ENCODE measurements at regions not wholly inside any gene's neighbourhood (a gene's known extent, or its start where the extent isn't known, plus 50 kb on each side); places are given as distances from the start of the nearest gene placed in this dataset.

DNA sequence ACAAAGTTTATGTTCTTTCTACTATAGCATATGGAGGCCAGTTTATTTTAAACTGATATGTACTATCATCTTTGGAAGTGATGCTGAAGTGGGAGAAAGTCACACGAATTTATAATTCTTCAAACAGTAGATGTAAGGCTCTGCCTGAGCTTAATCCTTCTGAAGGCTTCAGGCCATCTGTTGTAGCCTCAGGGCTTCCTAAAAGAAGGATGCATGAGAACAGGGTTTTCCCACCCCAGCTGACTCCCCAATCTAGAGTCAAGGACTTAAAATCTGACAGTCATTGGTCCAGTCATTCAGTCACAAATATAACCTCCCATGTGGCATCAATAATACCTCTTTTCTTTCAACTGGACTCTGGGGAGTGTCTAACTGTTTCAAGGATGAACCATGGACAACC is 330.5 kb downstream of the KCNS3 start:
- Histone ChIP-seq H3K36me3 (ENCODE audit: control insufficient read depth, insufficient read depth, low read length) (no peaks in the 10 kb centered on the region), H3K27ac (ENCODE audit: insufficient read depth, low read length) (no peak overlapping the region), H3K4me1 (ENCODE audit: control insufficient read depth, extremely low read depth, insufficient read depth, low read length) (no peaks in the 10 kb centered on the region), H2AFZ (ENCODE audit: low read length) (no peak overlapping the region), H3K9ac (ENCODE audit: insufficient read depth, low read length) (no peak overlapping the region), H3K4me3 (replicated peaks in 1 of 4; ENCODE audit: control extremely low read depth in 1 of 4, insufficient read depth in 1 of 4, low read depth in 3 of 4, low read length in 4 of 4) (no peak overlapping the region), H3K79me2 (ENCODE audit: control insufficient read depth, insufficient read depth, low read length) (no peaks in the 10 kb centered on the region), H3K4me2 (ENCODE audit: extremely low read depth, insufficient read depth, low read length) (no peak overlapping the region), H4K20me1 (ENCODE audit: control insufficient read depth, extremely low read depth, insufficient read depth, low read length) (no peaks in the 10 kb centered on the region), H3K27me3 (ENCODE audit: control insufficient read depth, insufficient read depth, low read length) (no peaks in the 10 kb centered on the region), H3K9me3 (ENCODE audit: control insufficient read depth, insufficient read depth, low read depth, low read length) (no peaks in the 10 kb centered on the region)
- TF ChIP-seq, protein P1, sequence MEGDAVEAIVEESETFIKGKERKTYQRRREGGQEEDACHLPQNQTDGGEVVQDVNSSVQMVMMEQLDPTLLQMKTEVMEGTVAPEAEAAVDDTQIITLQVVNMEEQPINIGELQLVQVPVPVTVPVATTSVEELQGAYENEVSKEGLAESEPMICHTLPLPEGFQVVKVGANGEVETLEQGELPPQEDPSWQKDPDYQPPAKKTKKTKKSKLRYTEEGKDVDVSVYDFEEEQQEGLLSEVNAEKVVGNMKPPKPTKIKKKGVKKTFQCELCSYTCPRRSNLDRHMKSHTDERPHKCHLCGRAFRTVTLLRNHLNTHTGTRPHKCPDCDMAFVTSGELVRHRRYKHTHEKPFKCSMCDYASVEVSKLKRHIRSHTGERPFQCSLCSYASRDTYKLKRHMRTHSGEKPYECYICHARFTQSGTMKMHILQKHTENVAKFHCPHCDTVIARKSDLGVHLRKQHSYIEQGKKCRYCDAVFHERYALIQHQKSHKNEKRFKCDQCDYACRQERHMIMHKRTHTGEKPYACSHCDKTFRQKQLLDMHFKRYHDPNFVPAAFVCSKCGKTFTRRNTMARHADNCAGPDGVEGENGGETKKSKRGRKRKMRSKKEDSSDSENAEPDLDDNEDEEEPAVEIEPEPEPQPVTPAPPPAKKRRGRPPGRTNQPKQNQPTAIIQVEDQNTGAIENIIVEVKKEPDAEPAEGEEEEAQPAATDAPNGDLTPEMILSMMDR (conservative IDR thresholded peaks at IDR 0.05 in 1 of 2, IDR thresholded peaks at IDR 0.05 in 1 of 2; ENCODE audit: low read depth in 1 of 2, low read length in 2 of 2): no peak
- TF ChIP-seq EZH2 (IDR thresholded peaks at IDR 0.05; ENCODE audit: low read length, missing control alignments): no peak
- DNase-seq (ENCODE audit: low read depth in 2 of 2): no peak

DNA sequence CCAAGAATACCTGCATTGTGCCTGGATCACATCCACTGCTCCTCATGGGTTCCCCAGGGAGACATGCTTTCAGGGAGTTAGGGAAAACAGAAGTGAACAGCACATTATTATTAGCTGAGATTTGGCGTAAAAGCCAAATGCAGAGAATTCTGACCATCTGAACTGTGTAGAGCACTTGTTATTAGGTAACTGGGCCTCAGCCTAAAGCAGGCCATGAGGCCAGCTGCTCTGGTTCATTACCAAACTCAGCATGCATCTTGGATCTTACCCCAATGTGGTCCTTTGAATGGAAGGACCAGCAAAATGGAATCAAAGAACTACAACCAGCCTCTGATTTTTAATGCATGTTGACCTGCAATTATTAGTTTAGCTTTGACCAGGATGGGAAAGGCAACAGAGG is 322.3 kb downstream of the KCNS3 start:
- DNase-seq (ENCODE audit: low read depth in 2 of 2): peak in 1 of 2 donors; percentile 24
- H3K79me2 ChIP-seq (ENCODE audit: control insufficient read depth, insufficient read depth, low read length): no peaks in the 10 kb centered on the region

DNA sequence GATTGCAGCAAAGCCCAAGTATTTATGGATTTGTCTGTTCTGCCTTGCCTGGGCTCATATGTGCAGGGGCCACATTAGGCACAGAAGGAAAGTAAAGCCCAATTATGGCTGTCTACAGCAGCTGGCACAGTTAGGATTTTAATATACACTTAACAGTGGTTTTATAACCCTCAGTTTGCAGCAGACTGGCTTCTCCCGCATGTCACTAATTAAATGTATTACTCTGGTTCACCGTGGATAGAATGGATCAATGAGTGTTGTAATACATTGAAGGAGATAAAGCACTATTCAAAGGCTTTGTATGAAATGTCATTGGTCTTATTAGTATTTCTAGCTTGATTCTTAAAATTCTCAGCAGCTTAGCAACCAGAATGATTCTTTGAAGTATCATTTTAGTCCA is 320.2 kb downstream of the KCNS3 start:
- no peak overlapping the region for H3K4me3 ChIP-seq (replicated peaks in 1 of 4; ENCODE audit: control extremely low read depth in 1 of 4, insufficient read depth in 1 of 4, low read depth in 3 of 4, low read length in 4 of 4)
- DNase-seq (ENCODE audit: low read depth in 2 of 2): no peak
- H3K27me3 ChIP-seq (ENCODE audit: control insufficient read depth, insufficient read depth, low read length): no peaks in the 10 kb centered on the region
- H3K27ac ChIP-seq (ENCODE audit: insufficient read depth, low read length): no peak overlapping the region
- H3K79me2 ChIP-seq (ENCODE audit: control insufficient read depth, insufficient read depth, low read length): no peaks in the 10 kb centered on the region
- no peak overlapping the region for H3K4me2 ChIP-seq (ENCODE audit: extremely low read depth, insufficient read depth, low read length)
- H3K9me3 ChIP-seq (ENCODE audit: control insufficient read depth, insufficient read depth, low read depth, low read length): no peaks in the 10 kb centered on the region
- H2AFZ ChIP-seq (ENCODE audit: low read length): no peak overlapping the region
- no peak overlapping the region for H3K9ac ChIP-seq (ENCODE audit: insufficient read depth, low read length)
- H3K4me1 ChIP-seq (ENCODE audit: control insufficient read depth, extremely low read depth, insufficient read depth, low read length): no peaks in the 10 kb centered on the region
- no peaks in the 10 kb centered on the region for H3K36me3 ChIP-seq (ENCODE audit: control insufficient read depth, insufficient read depth, low read length)
- no peaks in the 10 kb centered on the region for H4K20me1 ChIP-seq (ENCODE audit: control insufficient read depth, extremely low read depth, insufficient read depth, low read length)
- TF ChIP-seq, protein P1 (conservative IDR thresholded peaks at IDR 0.05 in 1 of 2, IDR thresholded peaks at IDR 0.05 in 1 of 2; ENCODE audit: low read depth in 1 of 2, low read length in 2 of 2): no peak
- TF ChIP-seq EZH2 (IDR thresholded peaks at IDR 0.05; ENCODE audit: low read length, missing control alignments): no peak

More for the DNA sequence above, 322.3 kb downstream of the KCNS3 start:
- Histone ChIP-seq H4K20me1 (ENCODE audit: control insufficient read depth, extremely low read depth, insufficient read depth, low read length) (no peaks in the 10 kb centered on the region), H3K4me2 (ENCODE audit: extremely low read depth, insufficient read depth, low read length) (no peak overlapping the region), H3K9ac (ENCODE audit: insufficient read depth, low read length) (no peak overlapping the region), H3K9me3 (ENCODE audit: control insufficient read depth, insufficient read depth, low read depth, low read length) (no peaks in the 10 kb centered on the region), H3K36me3 (ENCODE audit: control insufficient read depth, insufficient read depth, low read length) (no peaks in the 10 kb centered on the region), H3K27me3 (ENCODE audit: control insufficient read depth, insufficient read depth, low read length) (no peaks in the 10 kb centered on the region), H3K27ac (ENCODE audit: insufficient read depth, low read length) (no peak overlapping the region), H3K4me1 (ENCODE audit: control insufficient read depth, extremely low read depth, insufficient read depth, low read length) (no peaks in the 10 kb centered on the region), H2AFZ (ENCODE audit: low read length) (no peak overlapping the region), H3K4me3 (replicated peaks in 1 of 4; ENCODE audit: control extremely low read depth in 1 of 4, insufficient read depth in 1 of 4, low read depth in 3 of 4, low read length in 4 of 4) (no peak overlapping the region)
- TF ChIP-seq, protein P1 (conservative IDR thresholded peaks at IDR 0.05 in 1 of 2, IDR thresholded peaks at IDR 0.05 in 1 of 2; ENCODE audit: low read depth in 1 of 2, low read length in 2 of 2): no peak
- TF ChIP-seq EZH2 (IDR thresholded peaks at IDR 0.05; ENCODE audit: low read length, missing control alignments): no peak

Data from fibroblast of lung (primary cell).